ENCODE measurements at regions not wholly inside any gene's neighbourhood (a gene's known extent, or its start where the extent isn't known, plus 50 kb on each side); places are given as distances from the start of the nearest gene placed in this dataset.

DNA sequence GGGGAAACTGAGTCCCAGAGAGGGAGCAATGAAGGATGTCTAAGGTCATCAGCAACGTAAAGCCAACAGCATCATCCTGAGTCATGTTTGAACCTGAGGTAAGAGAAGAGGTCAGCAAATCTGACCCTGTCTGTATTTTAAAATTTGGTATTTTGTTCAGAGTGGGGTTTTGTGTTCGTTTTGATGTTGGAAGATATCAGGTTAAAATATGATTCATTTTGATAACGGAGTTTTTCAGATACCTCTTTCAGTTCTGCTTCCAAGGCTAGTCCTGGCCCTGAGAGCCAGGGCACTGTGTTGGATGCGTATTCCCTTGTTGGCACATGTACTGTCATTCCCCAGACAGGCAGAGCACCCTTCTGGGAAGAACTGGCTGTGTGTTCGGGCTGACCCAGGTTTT is 291.0 kb downstream of the NSG2 start:
- TF ChIP-seq POLR2A (IDR thresholded peaks at IDR 0.05), result no peak
- TF ChIP-seq, protein P1, sequence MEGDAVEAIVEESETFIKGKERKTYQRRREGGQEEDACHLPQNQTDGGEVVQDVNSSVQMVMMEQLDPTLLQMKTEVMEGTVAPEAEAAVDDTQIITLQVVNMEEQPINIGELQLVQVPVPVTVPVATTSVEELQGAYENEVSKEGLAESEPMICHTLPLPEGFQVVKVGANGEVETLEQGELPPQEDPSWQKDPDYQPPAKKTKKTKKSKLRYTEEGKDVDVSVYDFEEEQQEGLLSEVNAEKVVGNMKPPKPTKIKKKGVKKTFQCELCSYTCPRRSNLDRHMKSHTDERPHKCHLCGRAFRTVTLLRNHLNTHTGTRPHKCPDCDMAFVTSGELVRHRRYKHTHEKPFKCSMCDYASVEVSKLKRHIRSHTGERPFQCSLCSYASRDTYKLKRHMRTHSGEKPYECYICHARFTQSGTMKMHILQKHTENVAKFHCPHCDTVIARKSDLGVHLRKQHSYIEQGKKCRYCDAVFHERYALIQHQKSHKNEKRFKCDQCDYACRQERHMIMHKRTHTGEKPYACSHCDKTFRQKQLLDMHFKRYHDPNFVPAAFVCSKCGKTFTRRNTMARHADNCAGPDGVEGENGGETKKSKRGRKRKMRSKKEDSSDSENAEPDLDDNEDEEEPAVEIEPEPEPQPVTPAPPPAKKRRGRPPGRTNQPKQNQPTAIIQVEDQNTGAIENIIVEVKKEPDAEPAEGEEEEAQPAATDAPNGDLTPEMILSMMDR (IDR thresholded peaks at IDR 0.05 in 4 of 5, conservative IDR thresholded peaks at IDR 0.05 in 1 of 5), result no peak

Measured in gastrocnemius medialis (tissue), 4 donors.